OCI-LY7 (cell line): ENCODE measurements at regions not wholly inside any gene's neighbourhood (a gene's known extent, or its start where the extent isn't known, plus 50 kb on each side); places are given as distances from the start of the nearest gene placed in this dataset.

Experiments
- EZH2phosphoT487 ChIP-seq: fragments of 200-600 bp; sonication (generic); IDR thresholded peaks from 2 replicates; pipeline ENCODE4 v1.6.1; 2018; ENCODE audit warnings: low read depth, borderline replicate concordance, mild to moderate bottlenecking, mixed run types, antibody characterized with exemption, low read length, moderate library complexity, mixed read lengths
- TF ChIP-seq, protein P1 (sequence below): fragments of 200-600 bp; sonication (generic); conservative IDR thresholded peaks from 2 replicates; pipeline ENCODE4 v1.5.1; 2014; ENCODE audit warnings: mild to moderate bottlenecking, antibody characterized with exemption, low read length, moderate library complexity, mixed read lengths

DNA sequence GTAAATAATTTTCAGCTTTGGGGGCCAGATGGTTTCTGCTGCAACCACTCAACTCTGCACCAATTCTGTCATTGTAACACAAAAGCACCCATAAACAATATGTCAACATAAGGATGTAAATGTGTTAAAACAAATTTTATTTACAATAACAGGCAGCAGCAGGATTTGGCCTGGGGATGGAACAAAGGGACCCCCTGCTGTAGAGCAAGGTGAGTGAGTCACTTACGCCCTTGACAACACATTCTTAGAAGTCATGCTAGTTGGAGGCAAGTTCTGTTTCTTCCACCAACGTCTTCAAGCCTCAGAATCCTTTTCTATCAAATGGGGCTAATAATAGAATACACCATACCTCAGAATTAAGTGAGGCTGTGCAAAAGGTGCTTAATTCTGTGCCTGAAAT lies 610.2 kb upstream of the SYT4 start:
- TF ChIP-seq, protein P1, sequence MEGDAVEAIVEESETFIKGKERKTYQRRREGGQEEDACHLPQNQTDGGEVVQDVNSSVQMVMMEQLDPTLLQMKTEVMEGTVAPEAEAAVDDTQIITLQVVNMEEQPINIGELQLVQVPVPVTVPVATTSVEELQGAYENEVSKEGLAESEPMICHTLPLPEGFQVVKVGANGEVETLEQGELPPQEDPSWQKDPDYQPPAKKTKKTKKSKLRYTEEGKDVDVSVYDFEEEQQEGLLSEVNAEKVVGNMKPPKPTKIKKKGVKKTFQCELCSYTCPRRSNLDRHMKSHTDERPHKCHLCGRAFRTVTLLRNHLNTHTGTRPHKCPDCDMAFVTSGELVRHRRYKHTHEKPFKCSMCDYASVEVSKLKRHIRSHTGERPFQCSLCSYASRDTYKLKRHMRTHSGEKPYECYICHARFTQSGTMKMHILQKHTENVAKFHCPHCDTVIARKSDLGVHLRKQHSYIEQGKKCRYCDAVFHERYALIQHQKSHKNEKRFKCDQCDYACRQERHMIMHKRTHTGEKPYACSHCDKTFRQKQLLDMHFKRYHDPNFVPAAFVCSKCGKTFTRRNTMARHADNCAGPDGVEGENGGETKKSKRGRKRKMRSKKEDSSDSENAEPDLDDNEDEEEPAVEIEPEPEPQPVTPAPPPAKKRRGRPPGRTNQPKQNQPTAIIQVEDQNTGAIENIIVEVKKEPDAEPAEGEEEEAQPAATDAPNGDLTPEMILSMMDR: no peak
- TF ChIP-seq EZH2phosphoT487: no peak
